Endothelial cell of umbilical vein (primary cell): ENCODE measurements at regions not wholly inside any gene's neighbourhood (a gene's known extent, or its start where the extent isn't known, plus 50 kb on each side); places are given as distances from the start of the nearest gene placed in this dataset.

Experiments
- BruUV-seq: library from RNA; stranded (reverse); fragments of 400-500 nt; replicated peaks from 2 replicates; lab custom pipeline; 2021; lab: Mats Ljungman, UMichigan
- CTCF ChIA-PET: fragments of 300-600, 350-600 bp; sonication (Branson Sonifier 250); formaldehyde crosslinking; loops from one replicate; lab custom pipeline; 2021; ENCODE audit warnings: antibody characterized with exemption, inconsistent platforms; lab: Charles Lee
- POLR2A ChIA-PET: fragments of 300-600, 350-600 bp; sonication (Branson Sonifier 250); formaldehyde crosslinking; loops from one replicate; lab custom pipeline; 2021; ENCODE audit warnings: antibody characterized with exemption, inconsistent platforms; lab: Charles Lee
- DNase-seq: peaks from one replicate; pipeline ENCODE4 v3.0.0-alpha.2; 2011; ENCODE audit warnings: low read depth, low spot score
- FAIRE-seq: peaks from 2 replicates; lab custom pipeline; 2011; peaks lifted over from hg19 to GRCh38; lab: Jason Lieb, UNC
- H2AFZ ChIP-seq: 2 replicates; pipeline ENCODE4 v1.6.0; 2012; ENCODE audit warnings: low read depth, low read length, control low read depth, inconsistent platforms
- H3K27ac ChIP-seq: 2 replicates; pipeline ENCODE4 v1.5.1; 2011; ENCODE audit warnings: low read depth, mild to moderate bottlenecking, control low read depth, low read length, moderate library complexity; ENCODE audit not compliant: insufficient read depth
- H3K27me3 ChIP-seq, 2 experiments: 2 replicates each; pipeline versions ENCODE4 v1.6.0 to v1.6.1; 2011; ENCODE audit warnings: low read length in 2 of 2, mixed read lengths in 1 of 2; ENCODE audit not compliant: control insufficient read depth in 2 of 2, insufficient read depth in 2 of 2
- H3K36me3 ChIP-seq, 2 experiments: 2 replicates in 1 of 2; 3 replicates in 1 of 2; pipeline ENCODE4 v1.5.1; 2011; ENCODE audit warnings: low read length in 2 of 2, mild to moderate bottlenecking in 1 of 2, moderate library complexity in 1 of 2; ENCODE audit not compliant: control insufficient read depth in 2 of 2, insufficient read depth in 2 of 2; ENCODE audit errors: extremely low read depth in 1 of 2
- H3K4me1 ChIP-seq: 3 replicates; pipeline ENCODE4 v1.5.1; 2011; ENCODE audit warnings: mild to moderate bottlenecking, low read length; ENCODE audit not compliant: control insufficient read depth, insufficient read depth; ENCODE audit errors: extremely low read depth
- H3K4me2 ChIP-seq: 2 replicates; pipeline ENCODE4 v1.6.1; 2011; ENCODE audit warnings: low read length, control low read depth, mixed read lengths; ENCODE audit not compliant: insufficient read depth
- H3K4me3 ChIP-seq, 3 experiments: fragments of 200-600 bp in 1 of 3; sonication (generic), shearing (Covaris generic) in 1 of 3; replicated peaks in 1 of 3; 2 replicates each; pipeline ENCODE4 v1.5.1; 2011 to 2016; ENCODE audit warnings: control low read depth in 3 of 3, low read length in 3 of 3, mild to moderate bottlenecking in 2 of 3, inconsistent platforms in 1 of 3, low read depth in 1 of 3, moderate library complexity in 1 of 3; ENCODE audit not compliant: insufficient read depth in 1 of 3
- H3K79me2 ChIP-seq: 2 replicates; pipeline ENCODE4 v1.6.0; 2012; ENCODE audit warnings: low read length, inconsistent platforms; ENCODE audit not compliant: control insufficient read depth, insufficient read depth
- H3K9ac ChIP-seq: replicated peaks from 2 replicates; pipeline ENCODE3; 2011; ENCODE audit warnings: low read length, control low read depth; ENCODE audit not compliant: insufficient read depth; ENCODE audit errors: extremely low read depth
- H3K9me1 ChIP-seq: replicated peaks from 3 replicates; pipeline ENCODE4 v1.6.0; 2011; ENCODE audit warnings: mild to moderate bottlenecking, low read length; ENCODE audit not compliant: control insufficient read depth, insufficient read depth; ENCODE audit errors: extremely low read depth
- H3K9me3 ChIP-seq: replicated peaks from 2 replicates; pipeline ENCODE4 v1.5.1; 2012; ENCODE audit warnings: low read length, inconsistent platforms; ENCODE audit not compliant: control insufficient read depth, insufficient read depth
- H4K20me1 ChIP-seq: replicated peaks from 2 replicates; pipeline ENCODE3; 2011; ENCODE audit warnings: mild to moderate bottlenecking, low read length; ENCODE audit not compliant: control insufficient read depth, insufficient read depth; ENCODE audit errors: extremely low read depth
- EZH2 ChIP-seq: IDR thresholded peaks from 2 replicates; pipeline ENCODE4 v1.6.1; 2012; ENCODE audit warnings: borderline replicate concordance, low read depth, mild to moderate bottlenecking, moderate library complexity, low read length, inconsistent platforms; ENCODE audit not compliant: severe bottlenecking
- FOS ChIP-seq: IDR thresholded peaks from 2 replicates; pipeline ENCODE4 v1.6.1; 2011; ENCODE audit warnings: mild to moderate bottlenecking, low read length, moderate library complexity, borderline replicate concordance; ENCODE audit not compliant: insufficient read depth
- GATA2 ChIP-seq: IDR thresholded peaks from 2 replicates; pipeline ENCODE4 v1.7.0; 2011; ENCODE audit warnings: low read depth, mild to moderate bottlenecking, moderate library complexity, mixed read lengths, low read length; ENCODE audit not compliant: insufficient read length, insufficient read depth
- MYC ChIP-seq: IDR thresholded peaks from one replicate; pipeline ENCODE4 v1.6.1; 2011; ENCODE audit warnings: mild to moderate bottlenecking, low read depth, low read length
- POLR2A ChIP-seq: IDR thresholded peaks from 2 replicates; pipeline ENCODE4 v1.6.1; 2012; ENCODE audit warnings: low read depth, mild to moderate bottlenecking, control low read depth, low read length
- POLR2AphosphoS5 ChIP-seq: IDR thresholded peaks from 2 replicates; pipeline ENCODE4 v1.6.1; 2012; ENCODE audit warnings: low read depth, mild to moderate bottlenecking, control low read depth, low read length, moderate library complexity; ENCODE audit not compliant: insufficient read depth
- dilution Hi-C: fragments of 300-500 bp; cut with MboI; formaldehyde crosslinking; loops from one replicate; pipeline ENCODE4 v1.15.0; 2019; ENCODE audit warnings: low sequenced_read_pairs; ENCODE audit not compliant: extremely low pct_ligation_motif_present
- intact Hi-C: fragments of 100-400 bp; cut with micrococcal nuclease; formaldehyde crosslinking; loops from one replicate; pipeline ENCODE4 v1.10.0; 2022
- TF ChIP-seq, protein P1 (sequence below), 2 donors: IDR thresholded peaks; 1 replicate in 1 of 2; 2 replicates in 1 of 2; pipeline ENCODE4 v1.5.1; 2011; ENCODE audit warnings: low read length in 2 of 2, mild to moderate bottlenecking in 2 of 2, moderate library complexity in 2 of 2, control low read depth in 1 of 2, inconsistent platforms in 1 of 2, low read depth in 1 of 2; ENCODE audit not compliant: insufficient read depth in 1 of 2; ENCODE audit errors: extremely low read depth in 1 of 2
- TF ChIP-seq, protein P2 (sequence below): IDR thresholded peaks from 2 replicates; pipeline ENCODE4 v1.6.1; 2011; ENCODE audit not compliant: insufficient read depth, insufficient read length

DNA sequence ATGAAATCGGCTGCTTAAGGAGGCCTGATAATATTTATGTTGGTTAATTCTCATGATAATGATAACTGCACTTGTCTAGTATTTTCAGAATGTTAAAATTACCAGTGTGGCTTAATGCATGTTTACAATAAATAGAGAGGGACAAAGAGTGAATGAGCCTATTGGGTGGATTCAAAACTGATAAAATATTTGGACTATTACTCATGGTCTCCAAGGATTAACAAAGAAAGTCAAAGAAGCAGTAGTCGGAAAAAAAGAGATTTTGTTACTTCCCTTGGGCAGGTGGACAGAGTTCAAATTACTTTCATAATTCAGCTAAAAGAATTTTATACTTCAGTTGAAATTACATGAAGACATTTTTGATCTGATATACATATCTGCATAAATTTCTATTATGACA is 258.2 kb upstream of the PMFBP1 start:
- FAIRE-seq (no peak), DNase-seq (no peak)
- Histone ChIP-seq H2AFZ (no peak overlapping the region), H3K4me3 (no peak overlapping the region), H3K9me3 (no peaks in the 10 kb centered on the region), H3K9me1 (no peaks in the 10 kb centered on the region), H3K79me2 (no peaks in the 10 kb centered on the region), H3K4me2 (no peak overlapping the region), H3K36me3 (no peaks in the 10 kb centered on the region), H3K4me1 (no peaks in the 10 kb centered on the region), H3K27ac (no peak overlapping the region), H4K20me1 (no peaks in the 10 kb centered on the region), H3K27me3 (no peaks in the 10 kb centered on the region), H3K9ac (no peak overlapping the region)
- dilution Hi-C loops = no loop called here
- TF ChIP-seq, protein P1, sequence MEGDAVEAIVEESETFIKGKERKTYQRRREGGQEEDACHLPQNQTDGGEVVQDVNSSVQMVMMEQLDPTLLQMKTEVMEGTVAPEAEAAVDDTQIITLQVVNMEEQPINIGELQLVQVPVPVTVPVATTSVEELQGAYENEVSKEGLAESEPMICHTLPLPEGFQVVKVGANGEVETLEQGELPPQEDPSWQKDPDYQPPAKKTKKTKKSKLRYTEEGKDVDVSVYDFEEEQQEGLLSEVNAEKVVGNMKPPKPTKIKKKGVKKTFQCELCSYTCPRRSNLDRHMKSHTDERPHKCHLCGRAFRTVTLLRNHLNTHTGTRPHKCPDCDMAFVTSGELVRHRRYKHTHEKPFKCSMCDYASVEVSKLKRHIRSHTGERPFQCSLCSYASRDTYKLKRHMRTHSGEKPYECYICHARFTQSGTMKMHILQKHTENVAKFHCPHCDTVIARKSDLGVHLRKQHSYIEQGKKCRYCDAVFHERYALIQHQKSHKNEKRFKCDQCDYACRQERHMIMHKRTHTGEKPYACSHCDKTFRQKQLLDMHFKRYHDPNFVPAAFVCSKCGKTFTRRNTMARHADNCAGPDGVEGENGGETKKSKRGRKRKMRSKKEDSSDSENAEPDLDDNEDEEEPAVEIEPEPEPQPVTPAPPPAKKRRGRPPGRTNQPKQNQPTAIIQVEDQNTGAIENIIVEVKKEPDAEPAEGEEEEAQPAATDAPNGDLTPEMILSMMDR (IDR thresholded peaks at IDR 0.05; ENCODE audit: extremely low read depth in 1 of 2, insufficient read depth in 1 of 2, low read depth in 1 of 2, low read length in 2 of 2) = no peak
- TF ChIP-seq FOS (no peak), POLR2AphosphoS5 (no peak), MYC (no peak), POLR2A (no peak)
- TF ChIP-seq, protein P2, sequence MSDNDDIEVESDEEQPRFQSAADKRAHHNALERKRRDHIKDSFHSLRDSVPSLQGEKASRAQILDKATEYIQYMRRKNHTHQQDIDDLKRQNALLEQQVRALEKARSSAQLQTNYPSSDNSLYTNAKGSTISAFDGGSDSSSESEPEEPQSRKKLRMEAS = no peak
- no TSS peak for BruUV-seq
- intact Hi-C loops = no loop called here
- ChIA-PET CTCF (interaction anchor here (1.5 to 2.3 kb wide), 2 partner anchors 30 to 37 kb away, joined by 3 to 6 read pairs; no protein-coding TSS in a partner anchor), POLR2A (no interaction called here)

DNA sequence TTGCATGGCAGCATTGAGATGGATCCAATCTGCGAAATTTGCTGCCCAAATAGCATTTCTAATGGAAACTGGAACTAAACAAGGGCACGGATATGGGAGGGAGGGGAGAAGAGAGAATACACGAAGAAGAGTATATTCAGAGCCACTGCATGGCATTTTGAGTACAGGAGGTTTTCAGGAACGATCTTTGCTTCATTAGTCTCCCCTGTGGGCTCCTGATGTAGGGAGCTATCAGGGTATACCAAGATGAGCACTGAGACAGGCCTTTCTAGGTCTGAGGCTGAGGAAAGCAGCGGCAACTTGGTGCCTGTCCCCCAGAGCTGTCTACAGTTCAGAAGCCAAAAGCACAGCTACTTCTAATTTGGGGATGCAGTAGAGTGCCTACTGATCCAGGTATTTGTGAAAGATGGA is 257.7 kb upstream of the PMFBP1 start:
- CTCF ChIA-PET = interaction anchor here (1.0 to 2.3 kb wide), 2 partner anchors 30 kb away, joined by 3 to 6 read pairs; no protein-coding TSS in a partner anchor
- no peak overlapping the region for H3K27ac ChIP-seq
- no peak overlapping the region for H2AFZ ChIP-seq
- intact Hi-C loops (no loop called here), dilution Hi-C loops (no loop called here)
- H4K20me1 ChIP-seq = no peaks in the 10 kb centered on the region
- H3K27me3 ChIP-seq = no peaks in the 10 kb centered on the region
- H3K9ac ChIP-seq = no peak overlapping the region
- DNase-seq = no peak
- BruUV-seq = no TSS peak
- H3K36me3 ChIP-seq = no peaks in the 10 kb centered on the region
- no peaks in the 10 kb centered on the region for H3K4me1 ChIP-seq
- POLR2A ChIA-PET = no interaction called here
- no peak overlapping the region for H3K4me3 ChIP-seq
- H3K9me3 ChIP-seq = no peaks in the 10 kb centered on the region
- H3K79me2 ChIP-seq = no peaks in the 10 kb centered on the region
- H3K4me2 ChIP-seq = no peak overlapping the region
- H3K9me1 ChIP-seq = no peaks in the 10 kb centered on the region
- TF ChIP-seq GATA2 (no peak), FOS (no peak), EZH2 (no peak), MYC (no peak), POLR2A (no peak)
- TF ChIP-seq, protein P1 (IDR thresholded peaks at IDR 0.05; ENCODE audit: extremely low read depth in 1 of 2, insufficient read depth in 1 of 2, low read depth in 1 of 2, low read length in 2 of 2) = no peak
- no peak for FAIRE-seq
